Neural crest cell (in vitro differentiated cells): ENCODE measurements at regions not wholly inside any gene's neighbourhood (a gene's known extent, or its start where the extent isn't known, plus 50 kb on each side); places are given as distances from the start of the nearest gene placed in this dataset.
"Not testable (repeated sequence)": the region's sequence is repeated elsewhere in the genome, so short reads cannot be mapped to it uniquely, and the experiment has no call there.

ENCODE experiments used
- DNase-seq: peaks from one replicate; pipeline ENCODE4 v3.0.0; 2021; ENCODE audit warnings: low read depth, mixed read lengths, low spot score
- H3K27ac Mint-ChIP-seq: one replicate; pipeline ENCODE4 v1.8.0; 2021; ENCODE audit warnings: mild to moderate bottlenecking, mixed read lengths; ENCODE audit not compliant: unreplicated experiment
- H3K27me3 Mint-ChIP-seq: 2 replicates; pipeline ENCODE4 v1.8.0; 2021; ENCODE audit warnings: low read depth, mild to moderate bottlenecking, mixed read lengths
- H3K36me3 Mint-ChIP-seq: 2 replicates; pipeline ENCODE4 v1.8.0; 2021; ENCODE audit warnings: low read depth, mild to moderate bottlenecking, mixed read lengths
- H3K4me1 Mint-ChIP-seq: 2 replicates; pipeline ENCODE4 v1.8.0; 2021; ENCODE audit warnings: mixed read lengths
- H3K4me3 Mint-ChIP-seq: one replicate; pipeline ENCODE4 v1.8.0; 2021; ENCODE audit warnings: mild to moderate bottlenecking, mixed read lengths
- H3K9me3 Mint-ChIP-seq: 2 replicates; pipeline ENCODE4 v1.8.0; 2021; ENCODE audit warnings: mixed read lengths
- CTCF ChIP-seq: fragments of 200-600 bp; sonication (generic); conservative IDR thresholded peaks from 2 replicates; pipeline ENCODE4 v1.5.0; 2021; ENCODE audit warnings: antibody characterized with exemption, mild to moderate bottlenecking

- Mint-ChIP-seq H3K27ac (no peak overlapping the region), H3K9me3 (peaks cover 2% of the 10 kb centered on the region), H3K4me3 (no peak overlapping the region), H3K27me3 (no peaks in the 10 kb centered on the region), H3K36me3 (peaks cover 3% of the 10 kb centered on the region), H3K4me1 (peaks cover 28% of the 10 kb centered on the region)
- no peak for TF ChIP-seq CTCF
- DNase-seq, result no peak
These were observed 138.9 kb upstream of the SOD1 start for GRCh38 chr21:31520561-31521098.

- H3K27me3 Mint-ChIP-seq, result no peaks in the 10 kb centered on the region
- TF ChIP-seq CTCF, result no peak
These were observed 140.9 kb upstream of the SOD1 start for GRCh38 chr21:31518580-31518979.

GRCh38 chr21:31517664-31518414 is 141.7 kb upstream of the SOD1 start:
- no peaks in the 10 kb centered on the region for H3K27me3 Mint-ChIP-seq
- no peak for DNase-seq
- TF ChIP-seq CTCF, result no peak
- no peaks in the 10 kb centered on the region for H3K9me3 Mint-ChIP-seq
- H3K4me3 Mint-ChIP-seq, result no peak overlapping the region
- no peaks in the 10 kb centered on the region for H3K36me3 Mint-ChIP-seq
- no peak overlapping the region for H3K27ac Mint-ChIP-seq
- peaks cover 34% of the 10 kb centered on the region for H3K4me1 Mint-ChIP-seq

More at GRCh38 chr21:31518580-31518979, 140.9 kb upstream of the SOD1 start:
- H3K36me3 Mint-ChIP-seq, result no peaks in the 10 kb centered on the region
- no peak overlapping the region for H3K27ac Mint-ChIP-seq
- no peak for DNase-seq
- peaks cover 34% of the 10 kb centered on the region for H3K4me1 Mint-ChIP-seq
- H3K9me3 Mint-ChIP-seq, result no peaks in the 10 kb centered on the region
- H3K4me3 Mint-ChIP-seq, result no peak overlapping the region

GRCh38 chr21:31515253-31515652 is 144.2 kb upstream of the SOD1 start:
- Mint-ChIP-seq H3K4me3 (no peak overlapping the region), H3K36me3 (no peaks in the 10 kb centered on the region), H3K9me3 (no peaks in the 10 kb centered on the region), H3K4me1 (peaks cover 25% of the 10 kb centered on the region), H3K27me3 (no peaks in the 10 kb centered on the region), H3K27ac (peak overlapping the region; percentile 46)
- DNase-seq, result no peak
- no peak for TF ChIP-seq CTCF

- Mint-ChIP-seq H3K4me3 (no peak overlapping the region), H3K27me3 (no peaks in the 10 kb centered on the region), H3K9me3 (no peaks in the 10 kb centered on the region), H3K27ac (peak overlapping the region; percentile 46), H3K4me1 (peaks cover 27% of the 10 kb centered on the region), H3K36me3 (no peaks in the 10 kb centered on the region)
- DNase-seq, result peak; percentile 43
- TF ChIP-seq CTCF, result peak; percentile 30
These were observed 144.9 kb upstream of the SOD1 start for GRCh38 chr21:31514598-31514997.

GRCh38 chr21:31513541-31513940 is 146.0 kb upstream of the SOD1 start:
- not testable (repeated sequence) for H3K27ac Mint-ChIP-seq, H3K27me3 Mint-ChIP-seq

GRCh38 chr21:31511999-31512398 is 147.5 kb upstream of the SOD1 start:
- H3K36me3 Mint-ChIP-seq, H3K27me3 Mint-ChIP-seq, DNase-seq, H3K9me3 Mint-ChIP-seq, H3K27ac Mint-ChIP-seq, H3K4me3 Mint-ChIP-seq: not testable (repeated sequence)
- H3K4me1 Mint-ChIP-seq, result peaks cover 27% of the 10 kb centered on the region

More at GRCh38 chr21:31513541-31513940, 146.0 kb upstream of the SOD1 start:
- peaks cover 35% of the 10 kb centered on the region for H3K4me1 Mint-ChIP-seq
- not testable (repeated sequence) for H3K9me3 Mint-ChIP-seq, DNase-seq, H3K36me3 Mint-ChIP-seq, H3K4me3 Mint-ChIP-seq
